GM15510 (cell line): ENCODE measurements at regions not wholly inside any gene's neighbourhood (a gene's known extent, or its start where the extent isn't known, plus 50 kb on each side); places are given as distances from the start of the nearest gene placed in this dataset.

Experiments used
- POLR2A ChIP-seq: IDR thresholded peaks from 3 replicates; pipeline ENCODE4 v1.6.1; 2011; ENCODE audit warnings: borderline replicate concordance; ENCODE audit not compliant: insufficient read length; ENCODE audit errors: extremely low read depth

DNA sequence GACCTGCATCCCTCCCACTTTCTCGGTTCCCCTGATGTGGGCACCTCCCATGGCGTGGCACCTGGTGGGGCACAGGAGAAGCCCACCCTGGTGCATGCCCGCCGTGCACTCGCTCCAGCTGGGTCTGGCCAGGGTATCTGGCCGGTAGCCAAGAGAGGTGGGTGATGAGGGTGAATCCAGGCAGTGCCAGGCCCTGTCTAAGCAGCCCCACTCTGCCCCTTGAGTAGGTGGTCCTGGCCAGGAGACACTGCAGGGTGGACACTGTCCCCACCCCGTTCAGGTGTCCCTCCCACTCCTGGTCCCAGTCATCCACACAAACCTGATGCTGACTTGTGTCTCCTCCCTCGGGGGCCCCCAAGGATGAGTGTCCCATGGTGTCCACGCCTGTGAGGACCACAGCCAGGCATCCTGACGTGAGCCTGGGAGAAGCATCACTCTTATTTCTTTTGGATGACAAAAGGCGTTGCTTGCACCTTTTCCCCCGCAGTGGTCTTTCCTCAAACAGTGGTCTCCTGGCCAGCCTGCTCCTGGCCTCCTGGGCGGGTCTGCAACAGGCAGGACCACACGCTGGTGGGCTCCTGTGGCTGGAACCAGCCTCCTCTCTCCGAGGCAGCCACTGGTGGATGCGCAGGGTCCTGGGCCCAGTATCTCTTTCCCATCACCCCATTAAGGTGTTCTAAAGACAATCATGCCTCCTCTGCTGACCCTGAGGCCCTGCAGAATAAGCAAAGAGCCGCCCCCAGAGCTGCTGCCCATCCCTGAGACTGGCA is 922.3 kb downstream of the BRD1 start:
- TF ChIP-seq POLR2A, result no peak

DNA sequence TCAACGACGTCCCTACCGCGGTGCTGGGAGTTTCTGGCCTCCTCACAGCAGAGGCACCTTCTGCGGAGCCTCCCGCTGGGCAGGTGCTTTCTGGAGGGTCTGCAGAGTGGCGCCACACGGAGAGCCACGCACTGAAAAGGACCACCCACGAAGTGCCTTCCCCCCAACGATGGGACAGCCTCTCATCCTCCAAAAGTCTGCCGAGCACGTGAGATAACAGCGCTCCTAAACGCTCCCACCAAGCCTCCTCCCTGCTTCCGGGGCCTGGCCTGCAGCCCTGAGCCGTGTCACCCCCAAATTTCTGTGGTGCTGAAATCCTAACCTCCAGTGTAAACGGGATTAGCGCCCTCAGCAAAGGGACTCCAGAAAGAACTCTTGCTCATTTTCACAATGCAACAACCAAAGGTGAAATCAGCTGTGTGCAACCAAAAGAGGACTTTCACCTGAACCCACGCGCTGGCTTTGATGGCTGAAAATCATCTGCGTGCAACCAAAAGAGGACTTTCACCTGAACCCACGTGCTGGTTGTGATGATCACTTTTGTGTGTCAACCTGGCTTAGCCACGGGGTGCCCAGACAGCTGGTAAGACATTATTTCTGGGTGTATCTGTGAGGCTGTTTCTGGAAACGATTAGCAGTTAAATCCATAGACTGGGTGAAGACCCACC is 924.6 kb downstream of the BRD1 start:
- no peak for TF ChIP-seq POLR2A

DNA sequence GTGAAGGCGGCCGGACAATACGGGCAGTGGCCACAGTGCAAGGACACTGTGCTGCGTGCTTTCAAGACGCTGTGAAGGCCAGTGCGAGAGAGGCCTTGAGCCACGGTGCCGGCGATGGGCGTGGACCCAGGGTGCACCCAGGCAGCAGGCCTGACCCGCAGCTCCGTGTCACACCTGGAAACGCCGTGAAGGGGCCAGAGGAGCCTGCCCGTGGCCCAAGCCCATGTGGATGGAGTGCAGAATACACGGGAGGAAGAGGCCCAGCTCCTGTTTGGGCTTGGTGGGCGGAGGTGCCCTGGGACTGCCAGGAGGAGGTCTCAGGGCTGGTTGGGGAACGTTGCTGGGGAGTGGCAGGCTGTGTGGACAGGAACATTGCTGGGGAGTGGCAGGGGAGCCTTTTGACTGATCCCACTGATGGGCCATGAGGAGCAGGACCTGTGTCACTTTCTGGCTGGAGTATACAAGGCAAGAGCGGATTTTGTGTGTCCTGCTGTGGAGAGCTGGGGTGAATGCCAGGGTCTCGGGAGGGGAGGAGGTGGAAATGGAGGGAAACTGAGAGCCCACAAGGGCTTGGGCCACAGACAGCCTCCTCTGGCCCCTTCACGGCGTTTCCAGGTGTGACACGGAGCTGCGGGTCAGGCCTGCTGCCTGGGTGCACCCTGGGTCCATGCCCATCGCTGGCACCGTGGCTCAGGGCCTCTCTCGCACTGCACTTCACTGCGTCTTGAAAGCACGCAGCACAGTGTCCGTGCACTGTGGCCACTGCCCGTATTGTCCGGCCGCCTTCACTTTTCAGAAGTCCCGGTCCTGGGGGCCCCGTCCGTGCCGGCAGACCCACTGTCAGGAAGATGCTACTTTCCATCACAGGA is 925.4 kb downstream of the BRD1 start:
- TF ChIP-seq POLR2A, result no peak

DNA sequence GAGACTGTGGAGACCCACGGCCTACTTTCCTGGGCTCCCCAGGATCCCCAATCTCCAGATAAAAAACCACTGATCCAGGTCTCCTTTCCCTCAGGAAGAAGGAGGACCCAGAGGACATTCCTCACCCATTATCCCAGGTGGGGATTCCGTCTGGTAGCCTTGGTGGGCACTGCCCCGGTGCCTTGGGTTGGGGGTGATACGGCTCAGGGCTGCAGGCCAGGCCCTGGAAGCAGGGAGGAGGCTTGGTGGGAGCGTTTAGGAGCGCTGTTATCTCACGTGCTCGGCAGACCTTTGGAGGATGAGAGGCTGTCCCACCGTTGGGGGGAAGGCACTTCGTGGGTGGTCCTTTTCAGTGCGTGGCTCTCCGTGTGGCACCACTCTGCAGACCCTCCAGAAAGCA is 926.3 kb downstream of the BRD1 start:
- TF ChIP-seq POLR2A, result no peak

DNA sequence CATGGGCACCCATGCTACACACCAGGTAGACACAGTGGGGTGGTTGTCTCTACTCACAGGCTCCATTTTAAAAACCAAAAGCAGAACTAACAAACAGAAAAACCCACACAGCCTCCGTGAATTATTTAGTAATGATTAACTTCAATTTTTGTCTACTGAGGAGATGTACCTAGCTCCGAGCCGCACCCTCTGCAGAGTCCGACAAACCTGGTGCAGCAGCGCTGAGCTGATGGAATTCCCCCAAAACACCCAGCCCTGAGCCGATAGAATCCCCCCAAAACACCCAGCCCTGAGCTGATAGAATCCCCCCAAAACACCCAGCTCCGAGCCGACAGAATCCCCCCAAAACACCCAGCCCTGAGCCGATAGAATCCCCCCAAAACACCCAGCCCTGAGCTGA is 927.0 kb downstream of the BRD1 start:
- TF ChIP-seq POLR2A, result no peak

DNA sequence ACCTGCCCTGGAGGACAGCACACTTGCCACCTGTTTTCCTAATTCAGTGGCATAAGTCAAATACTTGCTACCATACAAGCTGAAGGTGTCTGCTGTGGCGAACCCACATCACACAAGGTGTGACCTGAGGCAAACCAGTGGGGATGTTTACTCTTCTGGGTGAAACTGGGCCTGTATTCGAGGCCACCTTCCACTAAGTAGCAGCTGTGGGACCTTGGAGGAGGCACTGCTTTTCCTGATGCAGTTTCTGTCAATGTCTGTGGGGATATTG is 927.4 kb downstream of the BRD1 start:
- TF ChIP-seq POLR2A, result no peak

DNA sequence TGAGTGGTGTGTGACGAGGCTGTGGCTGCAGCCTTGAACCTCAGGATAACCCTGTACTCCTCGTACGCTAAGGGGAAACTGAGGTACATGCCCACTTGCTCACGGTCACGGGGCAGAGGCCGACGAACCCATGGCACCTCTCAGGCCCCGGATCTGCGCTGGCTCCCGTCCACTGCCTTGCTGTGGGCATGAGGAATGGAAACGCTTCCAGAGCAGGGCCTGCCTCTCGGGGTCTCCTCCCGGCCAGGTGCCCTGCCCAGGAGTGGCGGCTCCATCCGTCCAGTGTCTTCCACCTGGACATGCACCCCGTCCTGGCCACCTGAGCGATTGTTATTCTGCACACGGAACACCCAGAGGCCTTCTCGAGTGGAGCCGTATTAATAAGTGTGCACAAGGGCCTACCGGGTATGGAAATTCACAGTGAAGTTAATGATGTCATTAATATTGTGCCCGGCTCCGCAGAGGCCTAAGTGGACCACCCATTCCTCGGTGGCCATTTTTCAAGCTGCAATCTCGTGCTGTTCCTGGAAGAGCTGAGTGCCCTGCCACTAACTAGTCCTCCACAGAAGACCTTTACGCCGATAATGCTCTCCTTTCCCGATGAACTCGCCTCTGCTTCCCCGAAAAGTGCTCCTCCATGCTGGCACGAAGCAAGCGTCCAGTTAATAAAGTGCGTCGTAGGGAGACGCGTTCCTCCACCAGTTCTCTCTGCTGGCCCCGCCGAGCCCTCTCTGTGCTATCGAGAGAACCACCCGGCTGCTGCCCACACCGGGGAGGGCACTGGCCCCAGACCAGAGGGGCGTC is 927.9 kb downstream of the BRD1 start:
- TF ChIP-seq POLR2A, result no peak

DNA sequence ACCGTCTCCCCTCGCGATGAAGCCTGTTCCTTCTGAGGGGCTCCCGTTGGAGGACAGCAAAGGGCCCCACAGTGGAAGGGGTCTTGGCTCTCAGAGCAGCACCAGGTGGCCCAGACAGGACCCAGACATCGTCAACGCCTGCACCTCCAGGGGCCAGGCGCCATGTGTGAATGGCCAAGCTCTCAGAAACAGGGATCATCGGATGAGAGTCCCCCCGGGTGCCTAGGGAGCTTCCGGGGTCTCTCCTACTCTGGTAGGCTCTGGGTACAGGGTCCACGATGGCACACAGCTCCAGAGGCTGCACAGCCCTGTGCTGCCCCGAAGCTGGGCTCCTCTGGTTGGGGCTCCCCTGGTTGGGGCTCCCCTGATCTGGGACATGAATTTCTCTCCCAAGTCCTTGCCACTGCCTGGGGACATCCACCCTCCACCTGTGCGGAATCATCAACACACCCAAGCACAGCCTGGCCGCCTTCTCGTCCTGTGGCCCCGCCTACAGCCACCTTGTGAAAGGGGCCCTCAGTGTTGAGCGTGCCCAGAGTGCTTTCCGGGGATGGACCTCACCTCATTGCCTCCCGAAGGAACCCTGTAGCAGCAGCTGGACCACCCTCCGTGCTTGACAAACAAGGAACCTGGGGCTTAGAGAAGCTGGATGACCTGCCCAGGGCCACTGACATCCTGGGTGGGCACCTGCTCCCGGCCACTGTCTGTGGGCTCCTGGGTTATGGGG is 929.0 kb downstream of the BRD1 start:
- TF ChIP-seq POLR2A, result no peak

DNA sequence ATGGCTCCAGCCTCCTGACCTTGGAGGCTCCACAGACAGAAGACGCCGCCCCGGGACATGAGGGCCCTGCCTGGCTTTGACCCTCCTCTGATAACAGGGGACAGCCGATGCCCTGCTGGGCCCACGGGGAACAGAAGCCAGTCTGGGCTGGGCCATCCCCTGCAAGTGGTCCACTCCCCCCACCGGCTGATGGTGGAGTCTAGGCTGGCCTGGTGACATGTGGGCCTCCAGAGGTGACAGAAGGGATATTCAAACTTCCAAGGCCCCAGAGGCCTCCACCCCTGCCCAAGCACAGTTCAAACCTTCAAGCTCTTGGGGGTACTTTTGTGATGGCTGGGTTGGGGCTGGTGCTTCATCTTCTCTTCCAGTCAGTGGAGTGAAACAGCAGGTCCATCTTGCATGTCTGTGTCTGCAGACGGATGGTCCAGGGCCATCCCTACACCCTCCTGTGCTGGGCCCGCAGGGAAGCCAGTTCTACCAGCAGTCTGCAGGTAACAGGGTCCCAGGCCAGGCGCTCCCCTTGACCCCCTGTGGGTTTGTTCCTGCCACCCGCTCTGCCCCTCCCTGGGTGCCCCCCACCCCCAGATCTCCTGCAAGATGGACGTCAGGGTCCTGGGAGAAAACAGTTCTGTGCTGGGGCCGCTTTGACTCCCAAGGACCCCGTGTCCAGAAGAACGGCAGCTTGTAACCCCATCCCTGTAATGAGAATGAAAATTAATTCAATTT is 929.9 kb downstream of the BRD1 start:
- no peak for TF ChIP-seq POLR2A

DNA sequence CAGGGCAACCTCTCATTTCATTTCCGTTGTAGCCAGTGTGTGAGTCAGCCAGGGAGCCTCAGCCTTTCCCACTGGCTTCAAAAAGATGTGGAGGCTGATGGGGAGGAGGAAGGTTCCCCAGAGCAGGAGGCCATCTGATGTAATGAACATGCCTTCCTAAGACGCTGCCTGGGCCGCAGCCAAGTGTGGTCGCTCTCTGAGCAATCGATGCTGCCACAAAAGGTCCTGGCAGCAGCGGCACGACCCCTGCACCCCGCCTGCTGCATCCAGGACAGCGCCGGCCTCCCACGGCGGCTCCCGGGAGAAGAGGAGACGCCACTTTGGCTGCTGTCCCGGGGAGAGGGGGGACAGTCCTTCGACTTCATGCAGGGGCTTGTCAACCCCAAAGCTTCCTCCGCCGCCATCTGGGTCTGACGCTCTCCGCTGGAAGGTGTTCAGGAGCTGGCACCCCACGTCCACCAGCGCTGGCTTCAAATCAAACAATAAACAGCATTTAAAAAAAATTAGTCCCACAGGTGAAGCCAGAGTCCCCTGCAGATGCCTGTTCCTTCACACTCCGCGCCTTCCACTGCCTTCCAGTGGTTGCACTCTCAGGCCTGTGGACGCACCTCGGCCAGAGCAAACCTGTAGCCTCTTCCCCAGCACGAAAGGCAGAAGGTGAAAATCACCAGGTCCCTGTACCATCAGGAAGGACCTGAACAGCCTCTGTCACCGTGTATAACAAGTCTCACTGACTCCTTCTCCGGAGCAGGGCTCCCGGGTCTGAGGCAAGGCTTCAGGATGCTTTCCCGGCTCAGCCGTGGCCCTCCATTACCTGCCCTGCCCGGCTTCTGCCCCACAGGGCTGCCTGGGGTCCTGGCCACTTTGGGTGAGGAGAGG is 930.7 kb downstream of the BRD1 start:
- TF ChIP-seq POLR2A, result no peak

DNA sequence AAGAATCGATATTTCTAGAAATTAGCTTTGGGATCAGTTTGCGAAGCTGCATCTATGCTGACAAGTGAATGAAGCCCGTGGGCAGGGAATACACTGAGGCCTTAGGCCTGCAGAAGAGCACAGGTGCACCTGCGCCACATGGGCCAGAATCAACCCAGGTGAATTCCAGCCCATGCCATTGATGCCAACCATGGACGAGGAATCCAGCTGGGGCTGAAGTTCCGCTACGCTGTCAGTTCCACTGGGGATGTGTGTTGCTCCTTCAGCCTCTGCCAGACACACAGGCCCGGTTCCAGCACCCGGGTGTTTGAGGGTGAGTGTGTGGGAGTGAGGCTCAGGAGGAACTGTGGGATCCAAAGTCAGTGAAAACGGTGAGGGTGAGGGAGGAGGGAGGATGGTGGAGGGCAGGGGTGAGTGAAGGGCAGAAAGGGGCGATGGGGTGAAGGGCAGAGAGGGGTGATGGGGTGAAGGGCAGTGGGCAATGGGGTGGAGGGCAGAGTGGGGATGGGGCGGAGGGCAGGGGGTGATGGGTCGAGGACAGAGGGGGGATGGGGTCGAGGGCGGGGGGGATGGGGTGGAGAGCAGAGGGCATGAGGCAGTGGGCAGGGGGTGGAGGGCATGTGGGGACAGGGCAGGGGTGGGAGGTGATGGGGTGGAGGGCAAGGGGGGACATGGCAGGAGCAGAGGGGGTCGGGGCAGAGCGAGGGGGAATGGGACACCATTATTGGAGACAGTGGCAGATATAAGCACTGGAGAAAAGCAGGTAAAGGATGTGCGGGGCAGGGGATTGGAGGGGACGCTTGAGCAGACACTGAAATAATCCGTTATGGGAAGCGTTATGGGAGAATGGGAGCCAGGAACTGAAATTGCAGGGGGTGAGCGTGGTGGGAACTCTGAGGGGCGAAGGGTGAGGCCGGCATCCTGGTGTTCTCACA is 931.6 kb downstream of the BRD1 start:
- TF ChIP-seq POLR2A, result no peak

DNA sequence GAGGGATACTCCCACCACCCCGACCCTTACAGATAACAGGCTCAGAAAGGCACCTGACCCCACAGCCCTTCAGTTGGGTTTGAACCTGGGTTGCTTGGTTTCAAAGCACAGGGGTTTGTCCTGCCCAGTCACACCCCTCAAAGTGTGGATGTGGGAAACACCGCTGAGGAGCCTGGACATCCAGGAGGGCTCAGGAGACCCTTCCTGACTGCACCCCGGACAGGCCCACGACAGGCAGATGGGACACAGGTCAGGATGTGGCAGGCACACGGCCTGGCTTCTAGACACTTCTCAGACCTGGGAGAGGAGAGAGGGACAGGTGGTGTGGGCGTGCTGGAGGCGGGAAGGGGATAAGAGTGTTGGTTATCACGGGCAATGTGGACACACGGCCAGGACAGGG is 932.3 kb downstream of the BRD1 start:
- no peak for TF ChIP-seq POLR2A

DNA sequence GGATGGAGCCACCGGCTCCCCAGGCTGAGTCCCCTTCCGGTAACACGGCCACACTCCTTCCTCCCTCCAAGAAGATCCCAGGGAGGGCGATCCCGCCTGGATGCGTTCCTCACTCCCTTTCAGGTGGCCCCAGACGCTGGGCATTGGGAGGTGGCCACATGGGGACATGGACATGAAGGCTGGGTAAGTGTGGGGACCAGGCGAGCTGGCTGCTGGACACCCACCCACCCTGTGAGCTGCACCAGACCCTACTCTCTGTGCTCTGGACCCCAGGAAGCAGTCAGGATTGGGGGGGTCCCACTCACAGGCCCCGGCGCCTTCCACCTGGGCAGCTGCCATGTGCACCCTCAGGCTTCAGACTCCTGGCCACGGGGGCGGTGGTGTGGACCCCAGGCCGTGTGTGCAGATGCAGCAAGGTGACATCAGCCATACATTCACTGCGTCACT is 932.8 kb downstream of the BRD1 start:
- no peak for TF ChIP-seq POLR2A
